ENCODE measurements at regions not wholly inside any gene's neighbourhood (a gene's known extent, or its start where the extent isn't known, plus 50 kb on each side); places are given as distances from the start of the nearest gene placed in this dataset.

DNA sequence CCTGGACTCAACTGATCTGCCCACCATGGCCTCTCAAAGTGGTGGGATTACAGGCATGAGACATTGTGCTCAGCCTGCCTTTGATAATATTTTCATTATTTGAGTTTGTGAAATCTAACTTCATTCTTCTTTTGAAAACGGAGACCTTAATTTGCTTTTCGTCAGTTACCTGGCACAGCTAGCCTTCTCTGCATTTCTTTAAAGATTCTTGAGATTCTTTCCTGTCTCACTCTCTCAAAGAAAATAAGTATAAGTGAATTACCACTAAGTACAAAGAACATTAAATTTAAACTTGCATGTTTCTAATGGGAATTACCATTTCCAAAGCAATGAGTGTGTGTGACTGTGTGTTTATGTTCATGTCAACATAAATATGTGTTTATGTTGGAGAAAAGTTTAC lies 187.9 kb downstream of the NFKBIZ start:
- TF ChIP-seq, protein P1, sequence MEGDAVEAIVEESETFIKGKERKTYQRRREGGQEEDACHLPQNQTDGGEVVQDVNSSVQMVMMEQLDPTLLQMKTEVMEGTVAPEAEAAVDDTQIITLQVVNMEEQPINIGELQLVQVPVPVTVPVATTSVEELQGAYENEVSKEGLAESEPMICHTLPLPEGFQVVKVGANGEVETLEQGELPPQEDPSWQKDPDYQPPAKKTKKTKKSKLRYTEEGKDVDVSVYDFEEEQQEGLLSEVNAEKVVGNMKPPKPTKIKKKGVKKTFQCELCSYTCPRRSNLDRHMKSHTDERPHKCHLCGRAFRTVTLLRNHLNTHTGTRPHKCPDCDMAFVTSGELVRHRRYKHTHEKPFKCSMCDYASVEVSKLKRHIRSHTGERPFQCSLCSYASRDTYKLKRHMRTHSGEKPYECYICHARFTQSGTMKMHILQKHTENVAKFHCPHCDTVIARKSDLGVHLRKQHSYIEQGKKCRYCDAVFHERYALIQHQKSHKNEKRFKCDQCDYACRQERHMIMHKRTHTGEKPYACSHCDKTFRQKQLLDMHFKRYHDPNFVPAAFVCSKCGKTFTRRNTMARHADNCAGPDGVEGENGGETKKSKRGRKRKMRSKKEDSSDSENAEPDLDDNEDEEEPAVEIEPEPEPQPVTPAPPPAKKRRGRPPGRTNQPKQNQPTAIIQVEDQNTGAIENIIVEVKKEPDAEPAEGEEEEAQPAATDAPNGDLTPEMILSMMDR (IDR thresholded peaks at IDR 0.05 in 4 of 5, conservative IDR thresholded peaks at IDR 0.05 in 1 of 5) = no peak
- no peak for TF ChIP-seq POLR2A (IDR thresholded peaks at IDR 0.05)

Data from gastrocnemius medialis (tissue), 4 donors.